Islet of Langerhans (tissue), 1 donor: ENCODE measurements at regions not wholly inside any gene's neighbourhood (a gene's known extent, or its start where the extent isn't known, plus 50 kb on each side); places are given as distances from the start of the nearest gene placed in this dataset.
"Not testable (repeated sequence)": the region's sequence is repeated elsewhere in the genome, so short reads cannot be mapped to it uniquely, and the experiment has no call there.

Experiments
- FAIRE-seq: peaks from one replicate; lab custom pipeline; 2011; peaks lifted over from hg19 to GRCh38; lab: Jason Lieb, UNC

DNA sequence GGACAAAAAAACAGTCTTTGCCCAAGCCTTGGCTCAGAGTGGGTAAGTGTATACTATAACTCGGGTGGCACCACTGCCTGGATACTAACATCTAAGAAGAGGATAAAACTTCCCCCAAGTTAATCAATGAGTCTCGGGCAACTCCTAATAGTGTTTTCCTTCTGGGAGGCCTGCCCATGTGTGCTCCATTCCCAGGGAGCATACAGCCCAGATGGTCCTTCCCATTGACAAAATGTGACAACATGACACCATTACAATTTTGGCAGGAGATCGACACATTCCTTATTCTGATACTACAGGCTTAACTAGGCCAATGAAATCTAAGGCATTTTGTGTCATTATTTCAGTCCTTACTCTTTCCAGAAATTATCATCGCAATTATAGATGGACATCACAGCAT is 52.7 kb upstream of the CRIM1 start:
- FAIRE-seq = no peak

- no peak for FAIRE-seq
Observed at GRCh38 chr2:36301843-36302242, 53.7 kb upstream of the CRIM1 start.

DNA sequence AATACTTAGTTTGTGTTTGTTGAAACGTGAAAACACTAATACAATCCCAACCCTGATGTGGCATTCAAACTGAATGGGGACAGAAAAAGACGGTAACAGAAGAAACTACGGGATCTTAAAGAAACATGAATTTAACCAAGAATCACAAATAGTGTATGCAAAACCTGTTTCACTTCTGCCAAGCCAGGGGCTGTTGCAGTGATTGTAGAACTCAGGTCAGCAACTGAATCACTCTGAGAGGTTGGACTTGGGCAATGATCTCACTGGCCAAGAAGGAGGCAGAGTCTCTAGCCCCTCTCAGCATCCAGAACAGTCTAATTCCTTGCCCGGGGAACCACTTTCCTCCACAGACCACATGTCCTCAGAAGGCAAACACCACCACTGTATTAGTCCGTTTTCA is 54.9 kb upstream of the CRIM1 start:
- no peak for FAIRE-seq

GRCh38 chr2:36296798-36297197 is 58.8 kb upstream of the CRIM1 start:
- FAIRE-seq = peak; percentile 94

GRCh38 chr2:36294316-36294721 is 61.3 kb upstream of the CRIM1 start:
- FAIRE-seq = no peak

DNA sequence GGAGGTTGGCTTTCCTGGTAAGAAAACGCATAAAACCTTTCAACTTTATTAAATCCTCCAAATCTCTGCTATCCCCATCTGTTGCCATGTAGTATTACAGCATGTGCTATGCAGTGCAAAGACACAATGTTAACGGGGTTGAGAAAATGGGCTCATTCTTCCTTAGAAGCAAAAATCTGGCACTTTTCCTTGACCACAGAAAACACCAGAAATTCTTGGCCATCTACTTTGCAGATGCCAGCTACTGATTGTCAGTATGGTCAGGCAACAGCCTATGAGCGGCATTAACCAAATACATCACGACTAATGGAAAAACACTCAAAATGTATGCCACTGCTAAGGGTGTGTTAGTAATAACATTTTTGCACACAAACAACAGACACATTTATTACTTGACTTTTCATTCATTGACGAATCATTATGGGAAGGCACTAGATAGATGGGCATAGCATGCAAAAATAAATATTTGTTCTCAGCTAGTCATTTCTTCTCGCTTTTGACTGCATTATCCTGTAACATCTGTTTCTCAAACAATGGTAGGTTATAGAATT is 65.2 kb upstream of the CRIM1 start:
- FAIRE-seq = no peak

GRCh38 chr2:36289731-36290130 is 65.8 kb upstream of the CRIM1 start:
- no peak for FAIRE-seq

DNA sequence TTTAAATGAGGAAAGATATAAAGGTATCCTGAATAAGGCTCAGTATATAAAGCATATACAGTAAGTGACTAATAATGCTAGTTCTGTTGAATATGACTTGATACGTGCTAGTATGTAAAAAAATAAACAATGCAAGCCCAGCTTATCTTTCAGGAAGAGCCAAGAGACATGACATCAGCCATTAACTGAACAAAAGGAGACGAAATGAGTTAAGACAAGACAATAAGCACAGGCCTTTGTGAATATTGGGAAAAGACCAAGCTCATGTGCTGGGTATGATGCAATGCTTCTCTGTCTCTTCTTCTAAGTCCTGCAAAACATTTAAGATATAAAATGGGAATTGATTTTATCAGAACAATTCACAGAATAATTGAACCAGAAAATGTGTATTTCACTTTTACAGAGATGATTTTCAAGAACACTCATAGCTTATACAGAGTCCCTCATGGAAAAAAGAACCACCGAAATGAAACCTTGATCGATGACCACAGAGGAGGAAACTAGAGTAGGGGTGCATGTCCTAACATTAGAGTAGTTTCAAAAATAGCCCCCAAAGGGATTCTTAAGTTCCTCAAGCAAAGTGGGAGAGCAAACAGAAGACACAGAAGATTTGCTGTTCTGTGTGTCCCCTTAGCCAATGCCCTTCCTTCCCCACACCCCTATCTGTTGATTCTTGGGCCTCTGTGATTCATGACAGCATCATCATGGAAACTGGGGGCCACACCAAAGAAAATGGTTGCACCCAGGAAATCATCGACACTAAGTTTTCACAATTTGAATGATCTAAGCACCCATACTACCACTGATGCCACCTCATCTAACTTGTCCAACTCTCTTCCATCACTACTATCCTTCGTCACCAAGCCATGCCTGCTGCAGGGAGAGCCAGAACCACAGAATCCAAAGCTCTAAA is 68.0 kb upstream of the CRIM1 start:
- no peak for FAIRE-seq

DNA sequence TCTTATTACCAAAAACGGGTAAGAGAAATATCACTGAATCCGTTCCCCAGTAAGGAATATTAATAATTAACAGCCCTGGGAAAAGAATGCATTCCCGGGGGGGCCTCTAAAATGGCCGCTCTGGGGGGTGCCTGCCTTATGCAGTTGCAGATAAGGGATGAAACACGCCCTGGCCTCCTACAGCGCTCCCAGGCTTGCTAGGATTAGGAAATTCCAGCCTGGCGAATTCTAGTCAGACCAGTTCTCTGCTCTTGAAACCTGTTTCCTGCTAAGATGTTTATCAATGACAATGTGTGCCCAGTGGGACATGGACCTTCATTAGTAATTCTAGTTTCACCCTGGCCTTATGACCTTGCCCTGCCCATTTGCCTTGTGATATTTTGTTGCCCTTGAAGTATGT is 76.1 kb upstream of the CRIM1 start:
- FAIRE-seq = not testable (repeated sequence)

GRCh38 chr2:36277881-36278523 is 77.6 kb upstream of the CRIM1 start:
- FAIRE-seq = peak; percentile 99

DNA sequence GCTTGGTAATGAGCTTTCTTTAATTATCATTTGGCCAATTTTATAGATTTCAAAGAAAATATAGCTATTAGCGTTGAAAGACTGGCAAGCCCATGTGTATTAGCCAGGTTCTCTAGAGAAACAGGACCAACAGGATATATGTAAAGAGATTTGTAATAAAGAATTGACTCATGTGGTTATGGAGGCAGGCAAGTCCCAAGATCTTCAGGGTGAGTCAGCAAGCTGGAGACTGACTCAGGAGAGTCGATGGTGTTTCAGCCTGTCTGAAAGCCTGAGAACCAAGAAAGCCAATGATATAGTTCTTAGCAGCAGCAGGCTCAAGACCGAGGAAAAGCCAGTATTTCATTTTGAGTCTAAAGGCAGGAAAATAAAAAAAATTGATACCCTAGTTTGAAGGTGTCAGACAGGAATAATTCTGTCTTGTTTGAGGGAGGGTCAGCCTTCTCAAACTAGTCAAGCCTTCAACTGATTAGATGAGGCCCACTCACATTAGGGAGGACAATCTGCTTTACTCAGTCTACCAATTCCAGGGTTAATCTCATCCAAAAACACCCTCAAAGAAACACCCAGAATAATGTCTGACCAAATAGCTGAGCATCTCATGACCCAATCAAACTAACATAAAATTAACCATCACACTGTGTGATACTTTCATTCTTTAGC is 78.3 kb upstream of the CRIM1 start:
- no peak for FAIRE-seq

GRCh38 chr2:36271266-36271665 is 84.3 kb upstream of the CRIM1 start:
- no peak for FAIRE-seq

DNA sequence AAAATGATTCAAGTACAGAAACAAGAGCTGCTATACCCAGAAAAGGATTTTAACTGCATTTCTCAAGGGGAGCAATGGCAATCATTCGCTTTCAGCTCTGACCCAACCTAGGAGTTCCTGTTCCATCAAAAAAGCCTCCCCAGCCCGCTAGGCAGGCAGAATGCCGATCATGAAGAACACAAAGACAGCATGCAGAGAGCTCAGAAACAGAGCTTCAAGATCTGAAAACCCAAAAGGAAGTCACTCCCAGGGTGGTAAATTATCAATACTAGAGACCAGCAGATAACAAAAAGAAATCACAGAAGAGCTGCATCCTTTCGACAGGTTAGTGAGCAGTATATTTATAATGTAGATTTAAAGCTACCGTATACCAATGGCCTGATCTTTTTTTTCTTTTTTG is 84.8 kb upstream of the CRIM1 start:
- no peak for FAIRE-seq

DNA sequence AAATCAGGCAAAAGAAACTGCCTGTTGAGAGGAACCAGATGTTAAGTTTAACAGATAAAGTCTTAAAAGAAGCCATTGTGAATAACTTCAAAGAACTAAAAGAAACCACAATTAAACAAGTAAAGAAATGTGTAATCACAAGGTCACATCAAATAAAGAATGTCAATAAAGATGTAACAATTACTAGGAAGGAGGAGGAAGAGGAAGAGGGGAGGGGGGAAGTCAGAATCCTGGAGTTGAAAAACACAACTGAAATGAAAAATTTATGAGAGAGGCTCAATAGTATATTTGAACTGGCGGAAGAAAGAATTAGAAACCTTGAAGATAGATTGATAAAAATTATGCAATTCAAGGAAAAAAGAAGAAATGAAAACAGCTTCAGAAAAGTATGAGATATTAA is 88.4 kb upstream of the CRIM1 start:
- FAIRE-seq = no peak

DNA sequence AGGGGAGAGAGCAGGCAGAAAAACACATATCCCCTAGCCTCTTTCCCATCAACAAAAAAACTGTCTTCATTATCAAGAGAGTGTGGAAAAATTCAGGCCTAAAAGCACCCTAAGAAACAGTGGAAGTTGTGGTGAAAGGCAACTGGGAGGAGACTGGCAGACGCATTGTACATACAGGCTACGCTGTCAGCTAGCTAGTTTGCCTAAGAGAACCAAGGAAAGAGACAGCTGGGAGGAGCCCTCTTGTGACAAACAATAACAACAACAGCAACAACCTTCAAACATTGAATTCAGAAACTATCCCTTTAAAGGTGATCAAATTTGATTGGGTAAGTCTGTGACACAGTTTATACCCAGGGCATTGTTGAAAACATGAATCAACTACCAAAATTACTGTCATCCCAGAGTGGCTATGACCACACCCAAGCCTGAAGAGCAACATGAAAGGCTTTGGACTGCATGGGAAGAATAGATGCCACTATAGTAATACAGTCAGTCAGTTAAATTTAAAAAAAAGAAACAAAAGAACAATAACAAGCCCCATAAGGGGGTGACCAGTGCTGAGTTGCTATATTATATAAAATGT is 88.9 kb upstream of the CRIM1 start:
- no peak for FAIRE-seq

DNA sequence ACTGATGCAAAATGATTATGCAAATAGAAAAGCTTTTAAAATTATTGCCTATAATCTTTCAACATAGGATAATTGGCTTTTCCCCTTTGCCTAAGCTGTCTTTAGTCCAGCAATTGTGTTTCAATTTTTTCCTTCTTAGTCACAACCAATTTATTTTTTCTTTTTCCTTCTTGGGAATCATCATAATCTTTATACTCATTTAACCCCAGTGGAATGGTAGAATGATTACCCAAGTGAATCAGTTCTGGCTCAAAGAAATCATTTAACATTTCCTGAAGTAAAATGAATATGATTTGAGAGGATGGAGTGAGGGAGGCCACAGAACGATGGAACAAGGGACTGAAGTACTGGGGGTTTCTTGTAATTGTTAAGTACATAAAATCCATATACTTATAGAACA is 93.0 kb upstream of the CRIM1 start:
- no peak for FAIRE-seq

GRCh38 chr2:36255863-36256262 is 99.7 kb upstream of the CRIM1 start:
- FAIRE-seq = no peak

GRCh38 chr2:36253086-36253485 is 102.5 kb upstream of the CRIM1 start:
- no peak for FAIRE-seq

DNA sequence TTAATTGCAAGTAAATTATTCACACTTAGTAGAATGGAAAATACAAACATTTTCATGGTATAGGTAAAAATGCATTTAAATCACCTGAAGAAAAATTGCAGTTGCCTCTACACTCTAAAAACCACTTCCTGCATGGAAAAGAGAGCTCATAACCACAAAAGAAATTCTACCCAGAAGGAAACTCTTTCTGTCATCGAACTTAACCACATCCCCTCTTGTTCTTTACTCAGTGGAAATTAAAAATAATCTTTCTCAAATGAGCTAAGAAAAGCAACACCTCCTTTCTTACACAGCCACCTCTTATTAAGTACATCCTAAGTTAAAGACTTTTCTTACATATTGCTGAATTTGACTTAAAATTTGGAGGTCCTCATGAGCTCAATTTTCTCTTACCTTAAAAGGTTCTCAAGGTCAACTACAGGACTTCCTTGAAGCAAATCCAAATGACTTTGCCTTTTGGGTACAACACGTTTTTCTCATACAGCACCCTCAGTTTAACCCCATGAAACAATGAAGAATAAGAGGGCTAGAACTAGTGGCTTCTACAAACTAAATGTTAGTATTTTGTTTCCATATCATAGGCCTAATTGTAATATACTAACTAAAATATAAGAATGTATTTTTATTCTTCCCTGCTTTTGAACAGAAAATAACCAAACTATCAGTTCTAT is 109.1 kb upstream of the CRIM1 start:
- FAIRE-seq = no peak

GRCh38 chr2:36245651-36246050 is 109.9 kb upstream of the CRIM1 start:
- FAIRE-seq = no peak

- no peak for FAIRE-seq
Observed at GRCh38 chr2:36238106-36238505, 117.5 kb upstream of the CRIM1 start.

DNA sequence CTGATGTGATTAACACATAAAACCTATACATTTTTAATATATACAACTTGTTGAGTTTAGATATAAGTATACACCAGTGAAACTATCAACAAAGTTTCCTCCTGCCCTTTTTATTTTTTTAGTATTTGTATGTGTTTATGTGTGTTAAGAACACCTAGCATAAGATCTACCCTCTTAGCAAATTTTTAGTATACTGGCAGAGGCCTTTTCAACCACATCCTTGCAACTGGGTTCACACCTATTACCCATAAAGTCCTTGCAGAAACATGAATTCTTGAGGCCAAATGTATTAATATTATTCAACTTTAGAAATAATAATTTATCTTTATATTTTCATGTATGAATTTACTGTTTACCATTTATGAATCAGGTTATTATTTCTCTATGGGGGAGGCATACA is 119.7 kb upstream of the CRIM1 start:
- no peak for FAIRE-seq
